Endothelial cell of umbilical vein (primary cell): ENCODE measurements at regions not wholly inside any gene's neighbourhood (a gene's known extent, or its start where the extent isn't known, plus 50 kb on each side); places are given as distances from the start of the nearest gene placed in this dataset.

Source experiments
- BruUV-seq: library from RNA; stranded (reverse); fragments of 400-500 nt; replicated peaks from 2 replicates; lab custom pipeline; 2021; lab: Mats Ljungman, UMichigan
- CTCF ChIA-PET: fragments of 300-600, 350-600 bp; sonication (Branson Sonifier 250); formaldehyde crosslinking; loops from one replicate; lab custom pipeline; 2021; ENCODE audit warnings: antibody characterized with exemption, inconsistent platforms; lab: Charles Lee
- POLR2A ChIA-PET: fragments of 300-600, 350-600 bp; sonication (Branson Sonifier 250); formaldehyde crosslinking; loops from one replicate; lab custom pipeline; 2021; ENCODE audit warnings: antibody characterized with exemption, inconsistent platforms; lab: Charles Lee
- DNase-seq: peaks from one replicate; pipeline ENCODE4 v3.0.0-alpha.2; 2011; ENCODE audit warnings: low read depth, low spot score
- FAIRE-seq: peaks from 2 replicates; lab custom pipeline; 2011; peaks lifted over from hg19 to GRCh38; lab: Jason Lieb, UNC
- H2AFZ ChIP-seq: 2 replicates; pipeline ENCODE4 v1.6.0; 2012; ENCODE audit warnings: low read depth, low read length, control low read depth, inconsistent platforms
- H3K27ac ChIP-seq: 2 replicates; pipeline ENCODE4 v1.5.1; 2011; ENCODE audit warnings: low read depth, mild to moderate bottlenecking, control low read depth, low read length, moderate library complexity; ENCODE audit not compliant: insufficient read depth
- H3K27me3 ChIP-seq, 2 experiments: 2 replicates each; pipeline versions ENCODE4 v1.6.0 to v1.6.1; 2011; ENCODE audit warnings: low read length in 2 of 2, mixed read lengths in 1 of 2; ENCODE audit not compliant: control insufficient read depth in 2 of 2, insufficient read depth in 2 of 2
- H3K36me3 ChIP-seq, 2 experiments: 2 replicates in 1 of 2; 3 replicates in 1 of 2; pipeline ENCODE4 v1.5.1; 2011; ENCODE audit warnings: low read length in 2 of 2, mild to moderate bottlenecking in 1 of 2, moderate library complexity in 1 of 2; ENCODE audit not compliant: control insufficient read depth in 2 of 2, insufficient read depth in 2 of 2; ENCODE audit errors: extremely low read depth in 1 of 2
- H3K4me1 ChIP-seq: 3 replicates; pipeline ENCODE4 v1.5.1; 2011; ENCODE audit warnings: mild to moderate bottlenecking, low read length; ENCODE audit not compliant: control insufficient read depth, insufficient read depth; ENCODE audit errors: extremely low read depth
- H3K4me2 ChIP-seq: 2 replicates; pipeline ENCODE4 v1.6.1; 2011; ENCODE audit warnings: low read length, control low read depth, mixed read lengths; ENCODE audit not compliant: insufficient read depth
- H3K4me3 ChIP-seq, 3 experiments: fragments of 200-600 bp in 1 of 3; sonication (generic), shearing (Covaris generic) in 1 of 3; replicated peaks in 1 of 3; 2 replicates each; pipeline ENCODE4 v1.5.1; 2011 to 2016; ENCODE audit warnings: control low read depth in 3 of 3, low read length in 3 of 3, mild to moderate bottlenecking in 2 of 3, inconsistent platforms in 1 of 3, low read depth in 1 of 3, moderate library complexity in 1 of 3; ENCODE audit not compliant: insufficient read depth in 1 of 3
- H3K79me2 ChIP-seq: 2 replicates; pipeline ENCODE4 v1.6.0; 2012; ENCODE audit warnings: low read length, inconsistent platforms; ENCODE audit not compliant: control insufficient read depth, insufficient read depth
- H3K9ac ChIP-seq: replicated peaks from 2 replicates; pipeline ENCODE3; 2011; ENCODE audit warnings: low read length, control low read depth; ENCODE audit not compliant: insufficient read depth; ENCODE audit errors: extremely low read depth
- H3K9me1 ChIP-seq: replicated peaks from 3 replicates; pipeline ENCODE4 v1.6.0; 2011; ENCODE audit warnings: mild to moderate bottlenecking, low read length; ENCODE audit not compliant: control insufficient read depth, insufficient read depth; ENCODE audit errors: extremely low read depth
- H3K9me3 ChIP-seq: replicated peaks from 2 replicates; pipeline ENCODE4 v1.5.1; 2012; ENCODE audit warnings: low read length, inconsistent platforms; ENCODE audit not compliant: control insufficient read depth, insufficient read depth
- H4K20me1 ChIP-seq: replicated peaks from 2 replicates; pipeline ENCODE3; 2011; ENCODE audit warnings: mild to moderate bottlenecking, low read length; ENCODE audit not compliant: control insufficient read depth, insufficient read depth; ENCODE audit errors: extremely low read depth
- EZH2 ChIP-seq: IDR thresholded peaks from 2 replicates; pipeline ENCODE4 v1.6.1; 2012; ENCODE audit warnings: borderline replicate concordance, low read depth, mild to moderate bottlenecking, moderate library complexity, low read length, inconsistent platforms; ENCODE audit not compliant: severe bottlenecking
- FOS ChIP-seq: IDR thresholded peaks from 2 replicates; pipeline ENCODE4 v1.6.1; 2011; ENCODE audit warnings: mild to moderate bottlenecking, low read length, moderate library complexity, borderline replicate concordance; ENCODE audit not compliant: insufficient read depth
- GATA2 ChIP-seq: IDR thresholded peaks from 2 replicates; pipeline ENCODE4 v1.7.0; 2011; ENCODE audit warnings: low read depth, mild to moderate bottlenecking, moderate library complexity, mixed read lengths, low read length; ENCODE audit not compliant: insufficient read length, insufficient read depth
- JUN ChIP-seq: IDR thresholded peaks from 2 replicates; pipeline ENCODE4 v1.6.1; 2011; ENCODE audit warnings: borderline replicate concordance, low read depth; ENCODE audit not compliant: insufficient read length, insufficient read depth
- MYC ChIP-seq: IDR thresholded peaks from one replicate; pipeline ENCODE4 v1.6.1; 2011; ENCODE audit warnings: mild to moderate bottlenecking, low read depth, low read length
- POLR2A ChIP-seq: IDR thresholded peaks from 2 replicates; pipeline ENCODE4 v1.6.1; 2012; ENCODE audit warnings: low read depth, mild to moderate bottlenecking, control low read depth, low read length
- POLR2AphosphoS5 ChIP-seq: IDR thresholded peaks from 2 replicates; pipeline ENCODE4 v1.6.1; 2012; ENCODE audit warnings: low read depth, mild to moderate bottlenecking, control low read depth, low read length, moderate library complexity; ENCODE audit not compliant: insufficient read depth
- dilution Hi-C: fragments of 300-500 bp; cut with MboI; formaldehyde crosslinking; loops from one replicate; pipeline ENCODE4 v1.15.0; 2019; ENCODE audit warnings: low sequenced_read_pairs; ENCODE audit not compliant: extremely low pct_ligation_motif_present
- intact Hi-C: fragments of 100-400 bp; cut with micrococcal nuclease; formaldehyde crosslinking; loops from one replicate; pipeline ENCODE4 v1.10.0; 2022
- TF ChIP-seq, protein P1 (sequence below), 2 donors: IDR thresholded peaks; 1 replicate in 1 of 2; 2 replicates in 1 of 2; pipeline ENCODE4 v1.5.1; 2011; ENCODE audit warnings: low read length in 2 of 2, mild to moderate bottlenecking in 2 of 2, moderate library complexity in 2 of 2, control low read depth in 1 of 2, inconsistent platforms in 1 of 2, low read depth in 1 of 2; ENCODE audit not compliant: insufficient read depth in 1 of 2; ENCODE audit errors: extremely low read depth in 1 of 2
- TF ChIP-seq, protein P2 (sequence below): IDR thresholded peaks from 2 replicates; pipeline ENCODE4 v1.6.1; 2011; ENCODE audit not compliant: insufficient read depth, insufficient read length

DNA sequence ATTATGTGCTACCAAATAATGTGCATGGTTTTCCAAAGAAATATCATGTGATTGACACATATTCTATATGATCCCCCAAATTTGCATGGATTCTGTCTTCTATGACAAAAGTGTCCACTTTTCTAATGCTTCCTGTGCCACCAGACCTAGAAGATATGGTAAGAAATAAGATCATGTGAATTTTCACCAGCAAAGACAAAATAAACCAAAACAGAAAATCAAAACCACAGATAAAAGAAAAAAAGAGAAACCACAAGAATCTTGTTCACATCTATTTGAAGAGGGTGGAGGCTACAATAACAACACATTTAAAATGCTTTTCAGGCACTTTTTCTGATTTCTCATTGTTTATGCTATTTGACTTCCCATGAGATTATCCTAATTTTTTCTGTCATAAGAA, 303.4 kb downstream of the DIPK2A start:
- TF ChIP-seq, protein P1, sequence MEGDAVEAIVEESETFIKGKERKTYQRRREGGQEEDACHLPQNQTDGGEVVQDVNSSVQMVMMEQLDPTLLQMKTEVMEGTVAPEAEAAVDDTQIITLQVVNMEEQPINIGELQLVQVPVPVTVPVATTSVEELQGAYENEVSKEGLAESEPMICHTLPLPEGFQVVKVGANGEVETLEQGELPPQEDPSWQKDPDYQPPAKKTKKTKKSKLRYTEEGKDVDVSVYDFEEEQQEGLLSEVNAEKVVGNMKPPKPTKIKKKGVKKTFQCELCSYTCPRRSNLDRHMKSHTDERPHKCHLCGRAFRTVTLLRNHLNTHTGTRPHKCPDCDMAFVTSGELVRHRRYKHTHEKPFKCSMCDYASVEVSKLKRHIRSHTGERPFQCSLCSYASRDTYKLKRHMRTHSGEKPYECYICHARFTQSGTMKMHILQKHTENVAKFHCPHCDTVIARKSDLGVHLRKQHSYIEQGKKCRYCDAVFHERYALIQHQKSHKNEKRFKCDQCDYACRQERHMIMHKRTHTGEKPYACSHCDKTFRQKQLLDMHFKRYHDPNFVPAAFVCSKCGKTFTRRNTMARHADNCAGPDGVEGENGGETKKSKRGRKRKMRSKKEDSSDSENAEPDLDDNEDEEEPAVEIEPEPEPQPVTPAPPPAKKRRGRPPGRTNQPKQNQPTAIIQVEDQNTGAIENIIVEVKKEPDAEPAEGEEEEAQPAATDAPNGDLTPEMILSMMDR (IDR thresholded peaks at IDR 0.05; ENCODE audit: extremely low read depth in 1 of 2, insufficient read depth in 1 of 2, low read depth in 1 of 2, low read length in 2 of 2) = no peak
- TF ChIP-seq GATA2 (no peak), JUN (no peak), MYC (no peak), POLR2AphosphoS5 (no peak), POLR2A (no peak), FOS (no peak), EZH2 (no peak)
- TF ChIP-seq, protein P2, sequence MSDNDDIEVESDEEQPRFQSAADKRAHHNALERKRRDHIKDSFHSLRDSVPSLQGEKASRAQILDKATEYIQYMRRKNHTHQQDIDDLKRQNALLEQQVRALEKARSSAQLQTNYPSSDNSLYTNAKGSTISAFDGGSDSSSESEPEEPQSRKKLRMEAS = no peak
- Histone ChIP-seq H3K4me3 (no peak overlapping the region), H3K9me1 (no peaks in the 10 kb centered on the region), H3K9me3 (no peaks in the 10 kb centered on the region), H3K9ac (no peak overlapping the region), H3K27ac (no peak overlapping the region), H3K27me3 (no peaks in the 10 kb centered on the region), H3K79me2 (no peaks in the 10 kb centered on the region), H3K4me1 (no peaks in the 10 kb centered on the region), H3K4me2 (no peak overlapping the region), H4K20me1 (no peaks in the 10 kb centered on the region), H2AFZ (no peak overlapping the region), H3K36me3 (no peaks in the 10 kb centered on the region)
- DNase-seq (no peak), FAIRE-seq (no peak)
- BruUV-seq = no TSS peak
- dilution Hi-C loops = no loop called here
- intact Hi-C loops = no loop called here
- CTCF ChIA-PET = no interaction called here
- POLR2A ChIA-PET = no interaction called here
